Stimulated activated CD8-positive, alpha-beta memory T cell treated with anti-CD3 and anti-CD28 coated beads, Interleukin-2, amount 100 ng/mL, for 48 hours (primary cell): ENCODE measurements at regions not wholly inside any gene's neighbourhood (a gene's known extent, or its start where the extent isn't known, plus 50 kb on each side); places are given as distances from the start of the nearest gene placed in this dataset.

Source experiments
- DNase-seq, 2 donors: peaks; one replicate each; pipeline ENCODE4 v3.0.0-alpha.2; 2020; ENCODE audit warnings: low read depth in 2 of 2

GRCh38 chr6:6912817-6913744 lies 194.7 kb upstream of the RREB1 start:
- DNase-seq = no peak

- DNase-seq = no peak
Observed at GRCh38 chr6:6915219-6915618, 192.5 kb upstream of the RREB1 start.

GRCh38 chr6:6915813-6916547 lies 191.8 kb upstream of the RREB1 start:
- no peak for DNase-seq

GRCh38 chr6:6916598-6916997 lies 191.2 kb upstream of the RREB1 start:
- DNase-seq = no peak

GRCh38 chr6:6918216-6918983 lies 189.4 kb upstream of the RREB1 start:
- DNase-seq = peak; percentile 50 to 66

- DNase-seq = no peak
Observed at GRCh38 chr6:6919173-6919572, 188.6 kb upstream of the RREB1 start.

GRCh38 chr6:6920114-6920986 lies 187.4 kb upstream of the RREB1 start:
- DNase-seq = no peak

- DNase-seq = no peak
Observed at GRCh38 chr6:6920987-6921313, 186.8 kb upstream of the RREB1 start.

GRCh38 chr6:6922166-6922565 lies 185.6 kb upstream of the RREB1 start:
- DNase-seq = no peak

- DNase-seq = no peak
Observed at GRCh38 chr6:6923605-6924004, 184.2 kb upstream of the RREB1 start.

GRCh38 chr6:6924708-6925107 lies 183.1 kb upstream of the RREB1 start:
- DNase-seq = no peak

- DNase-seq = no peak
Observed at GRCh38 chr6:6925391-6926164, 182.2 kb upstream of the RREB1 start.

- DNase-seq = no peak
Observed at GRCh38 chr6:6926856-6927255, 180.9 kb upstream of the RREB1 start.

GRCh38 chr6:6927521-6928361 lies 180.0 kb upstream of the RREB1 start:
- no peak for DNase-seq

GRCh38 chr6:6930223-6930880 lies 177.4 kb upstream of the RREB1 start:
- no peak for DNase-seq

- DNase-seq = no peak
Observed at GRCh38 chr6:6931071-6932025, 176.4 kb upstream of the RREB1 start.

GRCh38 chr6:6932341-6932740 lies 175.4 kb upstream of the RREB1 start:
- no peak for DNase-seq

- DNase-seq = no peak
Observed at GRCh38 chr6:6932968-6933367, 174.8 kb upstream of the RREB1 start.
